Gastroesophageal sphincter (tissue), 4 donors: ENCODE measurements at regions not wholly inside any gene's neighbourhood (a gene's known extent, or its start where the extent isn't known, plus 50 kb on each side); places are given as distances from the start of the nearest gene placed in this dataset.
"Not testable (repeated sequence)": the region's sequence is repeated elsewhere in the genome, so short reads cannot be mapped to it uniquely, and the experiment has no call there.

Experiments used
- ATAC-seq: fragments of 150-250 bp; one replicate; pipeline ENCODE4 v1.9.1; 2016; ENCODE audit warnings: mild to moderate bottlenecking, moderate library complexity
- H3K27ac ChIP-seq, 4 donors: fragments of 200-600 bp; sonication (generic) in 3 of 4; 1 replicate in 3 of 4; 2 replicates in 1 of 4; pipeline ENCODE4 v1.5.1; 2016 to 2019
- H3K27me3 ChIP-seq: fragments of 200-600 bp; sonication (generic); one replicate; pipeline ENCODE4 v1.5.1; 2019
- H3K36me3 ChIP-seq, 2 donors: fragments of 200-600 bp; sonication (generic); one replicate each; pipeline ENCODE4 v1.5.1; 2019; ENCODE audit warnings: control low read depth in 1 of 2
- H3K4me1 ChIP-seq, 3 donors: fragments of 200-600 bp; sonication (generic); 1 replicate in 2 of 3; 2 replicates in 1 of 3; pipeline ENCODE4 v1.5.1; 2016 to 2019; ENCODE audit warnings: control low read depth in 2 of 3
- H3K4me3 ChIP-seq, 2 donors: fragments of 200-600 bp; sonication (generic); one replicate each; pipeline ENCODE4 v1.5.1; 2019; ENCODE audit warnings: mild to moderate bottlenecking in 1 of 2, moderate library complexity in 1 of 2
- H3K9me3 ChIP-seq, 3 donors: fragments of 200-600 bp; sonication (generic); one replicate each; pipeline ENCODE4 v1.5.1; 2017 to 2019; ENCODE audit warnings: control low read depth in 2 of 3
- EP300 ChIP-seq: sonication (generic); formaldehyde crosslinking; IDR thresholded peaks from one replicate; pipeline ENCODE4 v1.6.1; 2017; ENCODE audit warnings: antibody characterized with exemption, mild to moderate bottlenecking
- POLR2A ChIP-seq, 2 donors: fragments of 450-650 bp; IDR thresholded peaks; one replicate each; pipeline ENCODE4 v1.6.1; 2017; ENCODE audit warnings: antibody characterized with exemption in 2 of 2, mild to moderate bottlenecking in 2 of 2, moderate library complexity in 1 of 2
- POLR2AphosphoS5 ChIP-seq: sonication (generic); formaldehyde crosslinking; IDR thresholded peaks from one replicate; pipeline ENCODE4 v1.6.1; 2017; ENCODE audit warnings: antibody characterized with exemption
- WGBS, 2 donors: methylation state at CpG; one replicate each; pipeline ENCODE4 v1.1.5; 2018; ENCODE audit warnings: low coverage in 1 of 2; 5-methylcytosine and 5-hydroxymethylcytosine counted together
- TF ChIP-seq, protein P1 (sequence below), 4 experiments: fragments of 200-600 bp in 2 of 4; fragments of 450-650 bp in 2 of 4; sonication (generic) in 1 of 4; IDR thresholded peaks; one replicate each; pipeline ENCODE4 v1.5.1; 2017 to 2019; ENCODE audit warnings: antibody characterized with exemption in 4 of 4, mild to moderate bottlenecking in 2 of 4, moderate library complexity in 2 of 4

DNA sequence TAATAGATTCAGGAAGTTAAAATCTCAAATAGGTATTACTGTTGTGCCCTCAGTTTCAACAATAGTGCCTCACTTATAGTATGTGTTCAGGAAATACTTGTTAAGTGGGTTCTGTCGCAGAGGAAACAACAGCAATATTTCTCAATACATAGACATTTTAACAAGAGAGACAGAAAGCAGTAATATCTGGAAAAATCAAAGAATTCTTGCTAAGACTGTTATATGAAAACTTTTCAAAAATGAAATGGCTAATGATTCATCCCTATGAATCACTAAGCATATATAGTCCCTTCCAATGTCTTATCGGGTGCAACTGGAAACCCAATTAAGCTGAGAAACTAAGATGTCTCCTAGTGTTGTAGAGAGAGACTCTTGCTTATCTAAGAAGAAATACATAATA is 668.9 kb downstream of the TFAP2A start:
- Histone ChIP-seq H3K4me1 (no peaks in the 10 kb centered on the region), H3K27me3 (no peaks in the 10 kb centered on the region), H3K4me3 (no peak overlapping the region), H3K27ac (no peak overlapping the region), H3K36me3 (no peaks in the 10 kb centered on the region), H3K9me3 (no peaks in the 10 kb centered on the region)
- no peak for ATAC-seq
- WGBS, 2 donors = 83 to 90% methylated on average over 2 of the region's 2 CpGs
- TF ChIP-seq POLR2AphosphoS5 (no peak), EP300 (no peak), POLR2A (IDR thresholded peaks at IDR 0.05) (no peak)
- TF ChIP-seq, protein P1, sequence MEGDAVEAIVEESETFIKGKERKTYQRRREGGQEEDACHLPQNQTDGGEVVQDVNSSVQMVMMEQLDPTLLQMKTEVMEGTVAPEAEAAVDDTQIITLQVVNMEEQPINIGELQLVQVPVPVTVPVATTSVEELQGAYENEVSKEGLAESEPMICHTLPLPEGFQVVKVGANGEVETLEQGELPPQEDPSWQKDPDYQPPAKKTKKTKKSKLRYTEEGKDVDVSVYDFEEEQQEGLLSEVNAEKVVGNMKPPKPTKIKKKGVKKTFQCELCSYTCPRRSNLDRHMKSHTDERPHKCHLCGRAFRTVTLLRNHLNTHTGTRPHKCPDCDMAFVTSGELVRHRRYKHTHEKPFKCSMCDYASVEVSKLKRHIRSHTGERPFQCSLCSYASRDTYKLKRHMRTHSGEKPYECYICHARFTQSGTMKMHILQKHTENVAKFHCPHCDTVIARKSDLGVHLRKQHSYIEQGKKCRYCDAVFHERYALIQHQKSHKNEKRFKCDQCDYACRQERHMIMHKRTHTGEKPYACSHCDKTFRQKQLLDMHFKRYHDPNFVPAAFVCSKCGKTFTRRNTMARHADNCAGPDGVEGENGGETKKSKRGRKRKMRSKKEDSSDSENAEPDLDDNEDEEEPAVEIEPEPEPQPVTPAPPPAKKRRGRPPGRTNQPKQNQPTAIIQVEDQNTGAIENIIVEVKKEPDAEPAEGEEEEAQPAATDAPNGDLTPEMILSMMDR (IDR thresholded peaks at IDR 0.05) = no peak

DNA sequence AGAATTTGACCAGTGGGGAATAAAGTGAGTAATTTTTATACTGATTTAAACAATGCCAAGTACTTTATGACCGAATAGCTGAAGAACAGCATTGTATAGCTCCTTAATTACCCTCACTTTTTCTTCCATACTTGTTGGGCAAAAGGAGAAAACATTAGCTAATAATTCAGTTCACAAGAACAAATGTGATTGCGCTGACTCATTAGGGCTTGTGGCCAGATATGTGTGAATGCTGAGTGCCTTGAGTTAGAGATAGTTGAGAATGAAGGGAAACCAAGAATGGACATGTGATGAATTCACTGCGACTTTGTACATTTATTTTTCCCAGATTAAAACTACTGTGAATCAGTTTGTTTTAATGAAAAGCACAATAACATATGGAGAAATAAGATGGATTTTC is 669.4 kb downstream of the TFAP2A start:
- ATAC-seq = no peak
- TF ChIP-seq POLR2A (IDR thresholded peaks at IDR 0.05) = no peak
- no peak for TF ChIP-seq POLR2AphosphoS5
- TF ChIP-seq EP300 = no peak
- TF ChIP-seq, protein P1 (IDR thresholded peaks at IDR 0.05) = no peak
- Histone ChIP-seq H3K4me3 (no peak overlapping the region), H3K27ac (no peak overlapping the region), H3K36me3 (no peaks in the 10 kb centered on the region), H3K27me3 (no peaks in the 10 kb centered on the region), H3K9me3 (no peaks in the 10 kb centered on the region), H3K4me1 (no peaks in the 10 kb centered on the region)
- 40 to 45% methylated on average over 3 of the region's 3 CpGs for WGBS, 2 donors

DNA sequence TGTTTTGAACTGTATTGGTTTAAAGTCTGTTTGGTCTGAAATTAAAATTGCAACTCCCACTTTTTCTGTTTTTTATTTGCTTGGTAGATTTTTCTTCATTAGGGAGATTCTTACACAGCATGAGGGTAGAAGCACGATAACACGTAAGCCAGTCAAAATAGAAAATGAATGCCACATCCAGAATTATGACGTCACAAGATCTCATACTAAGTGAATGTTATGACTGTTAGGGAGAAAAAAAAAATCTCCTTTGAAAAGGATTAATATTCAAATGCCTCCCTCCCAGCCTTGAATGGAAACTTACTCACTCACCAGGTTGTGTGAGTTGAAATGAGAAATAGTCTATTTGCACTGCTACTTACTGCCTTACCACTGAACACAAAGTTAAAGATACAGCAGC is 670.8 kb downstream of the TFAP2A start:
- H3K27ac ChIP-seq = no peak overlapping the region
- WGBS, 2 donors = 73 to 81% methylated on average over 3 of the region's 3 CpGs
- no peaks in the 10 kb centered on the region for H3K4me1 ChIP-seq
- H3K9me3 ChIP-seq = no peaks in the 10 kb centered on the region
- no peaks in the 10 kb centered on the region for H3K36me3 ChIP-seq
- no peak overlapping the region for H3K4me3 ChIP-seq
- H3K27me3 ChIP-seq = no peaks in the 10 kb centered on the region
- TF ChIP-seq, protein P1 (IDR thresholded peaks at IDR 0.05) = no peak
- TF ChIP-seq POLR2A (IDR thresholded peaks at IDR 0.05) = no peak
- no peak for TF ChIP-seq EP300
- no peak for TF ChIP-seq POLR2AphosphoS5
- ATAC-seq = no peak

DNA sequence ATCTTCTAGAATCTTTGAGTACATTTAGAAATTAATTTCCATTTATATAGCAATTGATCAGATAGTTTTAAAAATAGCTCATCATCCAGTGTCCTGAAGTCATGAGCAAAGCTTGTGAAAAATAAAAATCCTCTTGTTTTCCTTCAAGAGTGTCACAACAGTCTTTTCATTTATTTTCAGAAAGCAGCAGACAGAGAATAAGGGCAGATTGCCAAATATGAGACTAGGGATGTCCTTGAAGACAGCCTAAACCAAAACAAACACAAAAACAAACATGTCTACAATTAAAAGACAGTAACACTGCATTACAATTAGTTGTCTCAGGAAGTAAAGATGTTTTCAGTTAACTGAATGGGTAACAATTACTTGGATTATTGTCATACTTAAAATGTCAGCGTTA is 682.8 kb downstream of the TFAP2A start:
- Histone ChIP-seq H3K36me3 (no peaks in the 10 kb centered on the region), H3K27me3 (no peaks in the 10 kb centered on the region), H3K9me3 (no peaks in the 10 kb centered on the region), H3K4me1 (no peaks in the 10 kb centered on the region), H3K27ac (no peak overlapping the region), H3K4me3 (no peak overlapping the region)
- 69 to 83% methylated on average over 1 of the region's 1 CpG for WGBS, 2 donors
- no peak for TF ChIP-seq POLR2A (IDR thresholded peaks at IDR 0.05)
- TF ChIP-seq, protein P1 (IDR thresholded peaks at IDR 0.05) = no peak
- TF ChIP-seq EP300 = no peak
- TF ChIP-seq POLR2AphosphoS5 = no peak
- ATAC-seq = no peak

DNA sequence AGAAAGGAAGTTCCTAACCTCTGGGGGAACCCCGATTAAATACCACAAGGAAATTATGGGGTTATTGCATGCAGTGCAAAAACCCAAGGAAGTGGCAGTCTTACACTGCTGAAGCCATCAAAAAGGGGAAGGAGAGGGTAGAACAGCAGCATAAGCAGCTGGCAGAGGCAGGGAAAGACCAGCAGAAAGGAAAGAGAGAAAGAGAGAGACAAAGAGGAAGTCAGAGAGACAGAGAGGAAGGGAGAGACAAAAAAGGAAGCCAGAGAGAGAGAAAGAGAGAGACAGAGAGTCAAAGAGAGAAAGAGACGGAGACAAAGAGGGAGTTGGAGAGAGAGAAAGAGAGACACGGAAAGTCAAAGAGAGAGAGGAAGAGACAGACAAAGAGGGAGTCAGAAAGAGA is 689.1 kb downstream of the TFAP2A start:
- not testable (repeated sequence) for H3K27ac ChIP-seq, ATAC-seq, H3K9me3 ChIP-seq, H3K4me3 ChIP-seq, H3K4me1 ChIP-seq, H3K27me3 ChIP-seq, H3K36me3 ChIP-seq
- 86 to 88% methylated on average over 1 to 3 of the region's 3 CpGs for WGBS, 2 donors

DNA sequence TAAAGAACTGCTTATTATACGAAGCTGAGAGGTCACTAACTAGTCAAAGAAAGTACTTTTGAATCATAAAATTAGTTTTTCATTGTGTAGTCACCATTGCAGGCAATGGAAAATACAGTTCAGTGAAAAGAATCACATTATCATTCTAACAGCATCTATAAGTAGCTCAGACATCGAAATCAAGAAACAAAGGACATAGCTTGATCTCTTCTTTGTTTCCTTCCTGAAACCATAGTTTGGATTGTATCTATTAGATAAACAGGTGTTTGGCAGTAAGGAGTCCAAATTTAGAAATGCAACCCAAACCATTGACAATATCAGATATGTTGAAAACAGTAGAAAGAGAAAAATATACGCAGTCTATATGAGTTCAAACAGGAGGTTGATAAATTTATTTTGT is 697.3 kb downstream of the TFAP2A start:
- Histone ChIP-seq H3K27ac (no peak overlapping the region), H3K4me1 (no peaks in the 10 kb centered on the region), H3K27me3 (no peaks in the 10 kb centered on the region), H3K4me3 (no peak overlapping the region), H3K9me3 (no peaks in the 10 kb centered on the region), H3K36me3 (no peaks in the 10 kb centered on the region)
- ATAC-seq = no peak
- TF ChIP-seq POLR2A (IDR thresholded peaks at IDR 0.05) (no peak), POLR2AphosphoS5 (no peak), EP300 (no peak)
- TF ChIP-seq, protein P1 (IDR thresholded peaks at IDR 0.05) = no peak
- 60 to 70% methylated on average over 3 of the region's 3 CpGs for WGBS, 2 donors
